H1 (cell line): ENCODE measurements at regions not wholly inside any gene's neighbourhood (a gene's known extent, or its start where the extent isn't known, plus 50 kb on each side); places are given as distances from the start of the nearest gene placed in this dataset.

Experiments
- CTCF ChIA-PET: fragments of 300-600 bp; sonication (Branson Sonifier 250); formaldehyde crosslinking; loops from one replicate; lab custom pipeline; 2021; ENCODE audit not compliant: partially characterized antibody; lab: Charles Lee
- POLR2A ChIA-PET: fragments of 300-600 bp; sonication (Branson Sonifier 250); formaldehyde crosslinking; loops from one replicate; lab custom pipeline; 2021; ENCODE audit warnings: inconsistent platforms; ENCODE audit not compliant: partially characterized antibody; lab: Charles Lee
- DNase-seq, 2 experiments: peaks; one replicate each; pipeline versions ENCODE4 v3.0.0 to v3.0.0-alpha.2; 2010 to 2022; ENCODE audit warnings: low spot score in 2 of 2, low read depth in 1 of 2, mixed read lengths in 1 of 2
- FAIRE-seq: peaks from 2 replicates; lab custom pipeline; 2011; peaks lifted over from hg19 to GRCh38; lab: Jason Lieb, UNC
- H2AFZ ChIP-seq: 2 replicates; pipeline ENCODE4 v1.8.1; 2012; ENCODE audit warnings: low read length, inconsistent platforms
- H2AK5ac ChIP-seq: 2 replicates; pipeline ENCODE4 v1.6.1; 2013; ENCODE audit warnings: low read depth, low read length
- H2BK120ac ChIP-seq: replicated peaks from 2 replicates; pipeline ENCODE3; 2013; ENCODE audit warnings: low read depth, low read length, inconsistent platforms
- H2BK12ac ChIP-seq: 2 replicates; pipeline ENCODE4 v1.6.1; 2013; ENCODE audit warnings: low read depth, low read length
- H2BK15ac ChIP-seq: 2 replicates; pipeline ENCODE4 v1.6.1; 2013; ENCODE audit warnings: low read length
- H2BK20ac ChIP-seq: 2 replicates; pipeline ENCODE4 v1.6.1; 2013; ENCODE audit warnings: low read length
- H2BK5ac ChIP-seq: 2 replicates; pipeline ENCODE4 v1.6.1; 2013; ENCODE audit warnings: low read depth, low read length
- H3K14ac ChIP-seq: 2 replicates; pipeline ENCODE4 v1.6.1; 2013; ENCODE audit warnings: inconsistent platforms; ENCODE audit not compliant: insufficient read length
- H3K18ac ChIP-seq: 2 replicates; pipeline ENCODE4 v1.6.1; 2013; ENCODE audit warnings: low read length; ENCODE audit errors: extremely low read depth
- H3K23ac ChIP-seq: 2 replicates; pipeline ENCODE4 v1.6.1; 2013; ENCODE audit warnings: inconsistent platforms; ENCODE audit not compliant: insufficient read length
- H3K23me2 ChIP-seq: 2 replicates; pipeline ENCODE4 v1.6.1; 2013; ENCODE audit warnings: low read depth, low read length
- H3K27ac ChIP-seq: 2 replicates; pipeline ENCODE4 v1.6.1; 2011; ENCODE audit warnings: low read depth, low read length, inconsistent platforms
- H3K27me3 ChIP-seq, 4 experiments: replicated peaks in 1 of 4; 1 replicate in 1 of 4; 2 replicates in 3 of 4; pipeline versions ENCODE4 v1.6.1 to v1.8.1; 2011 to 2013; ENCODE audit warnings: low read length in 3 of 4, mild to moderate bottlenecking in 3 of 4, inconsistent platforms in 2 of 4, mixed read lengths in 2 of 4, moderate library complexity in 1 of 4; ENCODE audit not compliant: control insufficient read depth in 3 of 4, insufficient read depth in 3 of 4; ENCODE audit errors: extremely low read depth in 1 of 4
- H3K36me3 ChIP-seq, 4 experiments: 2 replicates each; pipeline versions ENCODE4 v1.6.1 to v1.8.1; 2011 to 2013; ENCODE audit warnings: mild to moderate bottlenecking in 4 of 4, low read length in 3 of 4, moderate library complexity in 2 of 4, control low read depth in 1 of 4, inconsistent platforms in 1 of 4; ENCODE audit not compliant: insufficient read depth in 4 of 4, control insufficient read depth in 2 of 4
- H3K4ac ChIP-seq: replicated peaks from 2 replicates; pipeline ENCODE3; 2013; ENCODE audit warnings: low read length, low read depth, mixed read lengths, inconsistent platforms; ENCODE audit not compliant: insufficient read length
- H3K4me1 ChIP-seq, 4 experiments: replicated peaks in 1 of 4; 1 replicate in 1 of 4; 2 replicates in 3 of 4; pipeline versions ENCODE4 v1.6.1 to v1.8.1; 2011 to 2013; ENCODE audit warnings: low read length in 3 of 4, inconsistent platforms in 2 of 4, mixed read lengths in 1 of 4; ENCODE audit not compliant: insufficient read depth in 4 of 4, control insufficient read depth in 3 of 4
- H3K4me2 ChIP-seq, 2 experiments: 2 replicates each; pipeline versions ENCODE4 v1.6.1 to v1.8.1; 2011 to 2013; ENCODE audit warnings: low read depth in 2 of 2, low read length in 2 of 2, control low read depth in 1 of 2, inconsistent platforms in 1 of 2, mild to moderate bottlenecking in 1 of 2; ENCODE audit not compliant: insufficient read depth in 1 of 2
- H3K4me3 ChIP-seq, 4 experiments: fragments of 200-600, 300-600 bp in 1 of 4; sonication (generic), shearing (Covaris generic), sonication (Bioruptor Twin) in 1 of 4; 2 replicates each; pipeline versions ENCODE4 v1.5.1 to v1.8.1; 2011 to 2016; ENCODE audit warnings: low read length in 4 of 4, low read depth in 3 of 4, control low read depth in 2 of 4, inconsistent platforms in 2 of 4, mild to moderate bottlenecking in 2 of 4, mixed read lengths in 1 of 4, moderate library complexity in 1 of 4; ENCODE audit not compliant: insufficient read depth in 2 of 4; ENCODE audit errors: extremely low read depth in 1 of 4
- H3K56ac ChIP-seq: replicated peaks from 2 replicates; pipeline ENCODE3; 2013; ENCODE audit warnings: low read depth, mild to moderate bottlenecking, mixed read lengths, low read length, inconsistent platforms; ENCODE audit not compliant: insufficient read length
- H3K79me1 ChIP-seq: 2 replicates; pipeline ENCODE4 v1.6.1; 2013; ENCODE audit warnings: low read depth, low read length, control low read depth
- H3K79me2 ChIP-seq, 2 experiments: 2 replicates each; pipeline versions ENCODE4 v1.6.1 to v1.8.1; 2012 to 2013; ENCODE audit warnings: low read length in 2 of 2, mild to moderate bottlenecking in 2 of 2, inconsistent platforms in 1 of 2; ENCODE audit not compliant: insufficient read depth in 2 of 2, control insufficient read depth in 1 of 2
- H3K9ac ChIP-seq, 4 experiments: replicated peaks in 1 of 4; 1 replicate in 1 of 4; 2 replicates in 3 of 4; pipeline versions ENCODE4 v1.6.1 to v1.8.1; 2011 to 2013; ENCODE audit warnings: low read depth in 3 of 4, low read length in 3 of 4, control low read depth in 2 of 4, mild to moderate bottlenecking in 2 of 4, moderate library complexity in 2 of 4, inconsistent platforms in 1 of 4; ENCODE audit errors: extremely low read depth in 1 of 4
- H3K9me3 ChIP-seq, 2 experiments: 2 replicates each; pipeline versions ENCODE4 v1.6.1 to v1.8.1; 2012 to 2013; ENCODE audit warnings: mild to moderate bottlenecking in 2 of 2, moderate library complexity in 2 of 2, control low read depth in 1 of 2, inconsistent platforms in 1 of 2, low read depth in 1 of 2, low read length in 1 of 2, mixed read lengths in 1 of 2; ENCODE audit not compliant: insufficient read depth in 2 of 2
- H4K20me1 ChIP-seq, 2 experiments: replicated peaks in 1 of 2; 2 replicates each; pipeline versions ENCODE3 to v1.8.1; 2011 to 2013; ENCODE audit warnings: inconsistent platforms in 2 of 2, low read length in 2 of 2, mild to moderate bottlenecking in 1 of 2; ENCODE audit not compliant: insufficient read depth in 2 of 2, control insufficient read depth in 1 of 2
- H4K5ac ChIP-seq: 2 replicates; pipeline ENCODE4 v1.6.1; 2013; ENCODE audit warnings: low read length, low read depth, mixed read lengths, inconsistent platforms; ENCODE audit not compliant: insufficient read length
- H4K8ac ChIP-seq: 2 replicates; pipeline ENCODE4 v1.8.0; 2013; ENCODE audit warnings: mild to moderate bottlenecking, moderate library complexity, low read length, inconsistent platforms; ENCODE audit not compliant: insufficient read depth; ENCODE audit errors: extremely low read depth
- H4K91ac ChIP-seq: replicated peaks from 2 replicates; pipeline ENCODE3; 2013; ENCODE audit warnings: low read length, mixed read lengths, inconsistent platforms; ENCODE audit not compliant: insufficient read length
- CBX8 ChIP-seq: fragments of 300-800, 300-1000 bp; sonication (generic); IDR thresholded peaks from 2 replicates; pipeline ENCODE4 v1.7.1; 2016; ENCODE audit warnings: low read depth, low read length, borderline replicate concordance
- CTBP2 ChIP-seq: IDR thresholded peaks from 2 replicates; pipeline ENCODE4 v1.7.0; 2011; ENCODE audit warnings: borderline replicate concordance, mild to moderate bottlenecking, moderate library complexity, mixed read lengths, low read length; ENCODE audit not compliant: insufficient read depth, insufficient read length
- NANOG ChIP-seq: IDR thresholded peaks from 2 replicates; pipeline ENCODE4 v1.6.1; 2011; ENCODE audit warnings: low read length, low read depth, mild to moderate bottlenecking, inconsistent platforms; ENCODE audit not compliant: insufficient read depth, poor library complexity, severe bottlenecking
- RBBP5 ChIP-seq: IDR thresholded peaks from 2 replicates; pipeline ENCODE4 v1.7.1; 2012; ENCODE audit warnings: low read depth, mild to moderate bottlenecking, inconsistent platforms, low read length, moderate library complexity, borderline replicate concordance
- RFX5 ChIP-seq: IDR thresholded peaks from 2 replicates; pipeline ENCODE4 v1.6.1; 2011; ENCODE audit warnings: low read depth, low read length, improper control_type of control experiment, borderline replicate concordance
- SUZ12 ChIP-seq: fragments of 200-600 bp; sonication (generic); IDR thresholded peaks from 2 replicates; pipeline ENCODE4 v1.6.1; 2012; ENCODE audit warnings: mild to moderate bottlenecking, inconsistent platforms, low read length, moderate library complexity, mixed read lengths
- WGBS, 2 experiments: shearing (Covaris generic) in 1 of 2; methylation state at CpG; one replicate each; pipeline versions ENCODE4 v1.1.6 to v1.1.7; 2013 to 2015; ENCODE audit warnings: low lambda C conversion rate in 2 of 2, mixed read lengths in 2 of 2, inconsistent platforms in 1 of 2, low coverage in 1 of 2, missing lambda C conversion rate in 1 of 2; ENCODE audit not compliant: insufficient replicate concordance in 2 of 2, insufficient coverage in 1 of 2, insufficient read length in 1 of 2; ENCODE audit errors: extremely low coverage in 1 of 2, missing lambda C conversion rate in 1 of 2; 5-methylcytosine and 5-hydroxymethylcytosine counted together

- no peak for DNase-seq
- no peak overlapping the region for H2BK120ac ChIP-seq
- POLR2A ChIA-PET, result interaction anchor here (0.8 kb wide), 1 partner anchor 9 kb away, joined by 3 read pairs; no protein-coding TSS in a partner anchor
- no peaks in the 10 kb centered on the region for H3K79me1 ChIP-seq
- no peak overlapping the region for H3K4me3 ChIP-seq
- no peak overlapping the region for H3K18ac ChIP-seq
- no peak overlapping the region for H4K5ac ChIP-seq
- H2AFZ ChIP-seq, result no peak overlapping the region
- no peak overlapping the region for H3K23ac ChIP-seq
- no peak overlapping the region for H2BK12ac ChIP-seq
- no peak overlapping the region for H3K4me2 ChIP-seq
- no peak overlapping the region for H3K9ac ChIP-seq
- no peaks in the 10 kb centered on the region for H3K79me2 ChIP-seq
- H3K4me1 ChIP-seq, result no peaks in the 10 kb centered on the region
- 87% methylated on average over 3 of the region's 3 CpGs; no CpG with 5 or more reads in 1 of the 2 experiments for WGBS, 2 experiments
- no peaks in the 10 kb centered on the region for H3K27me3 ChIP-seq
- no peak for TF ChIP-seq RFX5
- no peak for TF ChIP-seq CTBP2
- no peak for TF ChIP-seq RBBP5
- TF ChIP-seq SUZ12, result no peak
- no peak for TF ChIP-seq NANOG
- TF ChIP-seq CBX8, result no peak
- TF ChIP-seq, all 59 proteins: peak for 0
- no peak overlapping the region for H3K27ac ChIP-seq
- no peak overlapping the region for H3K4ac ChIP-seq
- H3K23me2 ChIP-seq, result no peaks in the 10 kb centered on the region
- no peaks in the 10 kb centered on the region for H3K9me3 ChIP-seq
- no peak overlapping the region for H4K8ac ChIP-seq
- H2BK15ac ChIP-seq, result no peak overlapping the region
- H4K91ac ChIP-seq, result no peak overlapping the region
- no peak overlapping the region for H2BK5ac ChIP-seq
- CTCF ChIA-PET, result interaction anchor here (1.7 kb wide), 1 partner anchor 48 kb away, joined by 5 read pairs; no protein-coding TSS in a partner anchor
- no peak overlapping the region for H3K14ac ChIP-seq
- H3K36me3 ChIP-seq, result no peaks in the 10 kb centered on the region
- H3K56ac ChIP-seq, result no peak overlapping the region
- FAIRE-seq, result no peak
- H4K20me1 ChIP-seq, result no peaks in the 10 kb centered on the region
- no peak overlapping the region for H2BK20ac ChIP-seq
- no peak overlapping the region for H2AK5ac ChIP-seq
These were observed 134.6 kb upstream of the NPY2R start for GRCh38 chr4:155073852-155074251.
